OCI-LY1 (cell line): ENCODE measurements at regions not wholly inside any gene's neighbourhood (a gene's known extent, or its start where the extent isn't known, plus 50 kb on each side); places are given as distances from the start of the nearest gene placed in this dataset.

ENCODE experiments used
- CTCF ChIP-seq: fragments of 200-600 bp; sonication (generic), shearing (Covaris generic); IDR thresholded peaks from 2 replicates; pipeline ENCODE4 v1.5.1; 2017; ENCODE audit warnings: mild to moderate bottlenecking, antibody characterized with exemption, low read length, moderate library complexity, mixed read lengths
- EZH2 ChIP-seq: fragments of 200-600 bp; sonication (generic), shearing (Covaris generic); IDR thresholded peaks from 2 replicates; pipeline ENCODE4 v1.8.0; 2017; ENCODE audit warnings: borderline replicate concordance, mixed run types, mild to moderate bottlenecking, antibody characterized with exemption, low read length, moderate library complexity, mixed read lengths

DNA sequence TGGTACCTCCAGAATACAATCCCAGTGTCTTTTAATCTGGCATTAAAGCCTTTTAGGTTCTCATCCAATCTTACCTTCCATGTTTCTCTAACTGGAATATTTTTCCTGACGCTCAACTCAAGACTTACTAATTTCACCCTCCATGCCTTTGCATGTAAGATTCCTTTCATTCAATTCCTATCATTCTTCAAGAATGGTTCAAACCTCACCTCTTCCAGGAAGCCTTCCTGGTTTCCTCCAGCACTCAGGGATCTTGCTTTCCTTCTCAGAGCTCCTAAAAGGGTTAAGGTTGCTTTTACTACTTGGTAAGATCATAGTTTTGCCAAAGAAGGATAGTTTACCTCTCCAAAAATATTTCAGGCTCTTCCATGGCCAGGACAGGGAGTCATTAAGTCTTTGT, 91.2 kb upstream of the CACNA1E start:
- no peak for TF ChIP-seq CTCF
- no peak for TF ChIP-seq EZH2
